Renal pelvis (tissue), 1 donor: ENCODE measurements at regions not wholly inside any gene's neighbourhood (a gene's known extent, or its start where the extent isn't known, plus 50 kb on each side); places are given as distances from the start of the nearest gene placed in this dataset.

Experiments used
- DNase-seq: peaks from one replicate; pipeline ENCODE4 v3.0.0-alpha.2; 2013

- no peak for DNase-seq
Observed at GRCh38 chr12:124188561-124189405, 106.1 kb upstream of the RFLNA start.

DNA sequence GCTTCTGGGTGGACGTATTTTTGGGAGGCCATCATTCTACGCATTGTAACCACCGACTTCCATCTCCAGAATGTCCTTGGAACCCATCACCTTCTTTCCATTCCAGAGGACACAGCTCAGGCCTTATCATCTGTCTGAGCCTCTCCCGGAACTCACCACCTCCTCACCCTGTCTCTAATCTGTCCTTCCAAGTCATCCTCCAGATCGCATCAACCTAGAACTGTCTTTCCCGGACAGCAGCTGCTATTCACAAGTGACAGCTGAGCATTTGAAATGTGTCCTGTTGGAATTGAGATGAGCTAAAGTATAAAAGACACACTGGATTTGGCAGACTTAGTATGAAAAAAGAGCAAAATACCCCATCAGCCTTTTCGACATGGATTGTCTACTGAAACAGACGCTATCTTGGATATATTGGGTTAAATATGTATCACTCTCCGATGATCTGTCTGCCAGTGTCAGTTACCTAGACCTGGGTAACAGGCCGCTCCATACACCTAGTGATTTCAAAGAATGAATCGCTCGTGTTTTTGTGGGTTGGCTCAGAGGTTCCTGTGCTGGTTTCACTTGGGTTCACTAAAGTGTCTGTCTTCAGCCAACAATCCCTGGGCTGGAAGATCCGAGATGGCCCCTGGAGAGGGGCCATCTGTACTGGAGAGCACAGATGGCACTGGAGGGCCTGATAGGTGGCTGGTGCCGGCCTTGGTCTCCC, 104.4 kb upstream of the RFLNA start:
- no peak for DNase-seq

- no peak for DNase-seq
Observed at GRCh38 chr12:124191024-124191359, 103.9 kb upstream of the RFLNA start.

- no peak for DNase-seq
Observed at GRCh38 chr12:124191966-124192365, 102.9 kb upstream of the RFLNA start.

GRCh38 chr12:124194264-124194892, 100.5 kb upstream of the RFLNA start:
- no peak for DNase-seq

DNA sequence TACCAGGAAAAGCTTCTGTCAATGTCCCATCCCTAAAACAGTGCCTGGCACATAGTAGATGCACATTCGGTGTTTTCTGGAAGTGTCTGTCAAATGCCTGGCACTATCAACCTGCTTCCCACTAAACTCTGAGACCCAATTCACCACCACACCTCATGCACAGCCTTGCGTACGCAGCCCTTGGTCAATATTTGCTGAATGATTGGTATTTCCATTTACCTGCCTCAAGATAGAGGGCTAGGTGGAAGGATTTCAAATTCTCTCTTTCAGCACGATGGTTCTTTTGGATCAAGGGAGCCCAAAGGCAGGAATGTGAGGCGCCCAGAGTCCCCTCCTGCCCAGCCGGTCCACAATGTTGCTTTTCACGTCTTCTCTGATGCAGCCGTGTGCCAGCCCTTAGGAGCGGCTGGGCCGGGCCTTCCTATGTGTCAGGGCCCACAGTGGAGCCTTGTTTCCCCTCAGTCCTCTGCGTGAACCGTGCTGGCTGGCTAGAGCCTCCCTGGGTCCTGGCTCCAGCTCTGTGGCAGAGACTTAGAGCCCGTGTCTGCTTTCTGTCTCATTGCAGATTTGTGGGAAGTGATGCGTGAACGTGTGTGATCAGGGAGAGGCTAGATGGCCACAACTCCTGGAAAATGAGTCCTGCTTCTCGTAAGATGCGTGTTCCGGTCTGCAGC, 99.9 kb upstream of the RFLNA start:
- no peak for DNase-seq

DNA sequence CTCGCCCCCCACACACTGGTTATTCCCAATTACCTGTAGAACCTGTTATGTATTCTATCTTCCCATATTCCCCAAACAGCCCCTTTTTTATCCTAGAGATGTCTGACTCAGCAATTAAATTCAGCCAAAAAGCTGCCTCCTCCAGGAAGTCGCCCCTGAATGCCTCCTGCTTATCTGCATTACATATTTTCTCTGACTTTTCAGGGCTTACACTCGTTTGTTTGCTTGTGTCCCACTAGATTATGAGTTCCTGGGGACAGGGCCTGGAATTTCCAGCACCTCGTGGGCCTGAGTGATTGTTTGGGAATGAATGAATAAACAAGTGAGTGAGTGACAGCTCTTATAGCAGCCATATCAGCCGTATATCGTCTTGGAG, 99.3 kb upstream of the RFLNA start:
- no peak for DNase-seq

GRCh38 chr12:124196236-124196635, 98.7 kb upstream of the RFLNA start:
- no peak for DNase-seq

- no peak for DNase-seq
Observed at GRCh38 chr12:124201248-124201647, 93.6 kb upstream of the RFLNA start.

DNA sequence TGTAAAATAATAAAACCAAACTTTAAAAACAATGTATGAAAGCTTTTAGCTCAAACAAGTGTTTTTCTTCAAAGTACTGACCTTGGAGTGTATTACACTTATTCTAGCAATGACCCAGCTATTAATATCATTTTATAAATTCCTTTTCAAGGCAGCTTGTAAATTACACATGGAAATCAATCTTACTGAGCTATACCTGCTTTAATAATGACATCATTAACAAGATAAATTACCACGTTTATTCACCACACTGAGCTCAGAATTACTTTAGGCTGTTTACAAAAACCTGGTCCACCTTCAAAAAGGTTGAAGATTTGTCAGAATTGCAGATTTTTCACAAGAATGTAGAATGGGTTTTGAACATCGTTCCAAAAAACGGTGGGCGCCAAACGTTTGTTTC, 91.7 kb upstream of the RFLNA start:
- DNase-seq: no peak

DNA sequence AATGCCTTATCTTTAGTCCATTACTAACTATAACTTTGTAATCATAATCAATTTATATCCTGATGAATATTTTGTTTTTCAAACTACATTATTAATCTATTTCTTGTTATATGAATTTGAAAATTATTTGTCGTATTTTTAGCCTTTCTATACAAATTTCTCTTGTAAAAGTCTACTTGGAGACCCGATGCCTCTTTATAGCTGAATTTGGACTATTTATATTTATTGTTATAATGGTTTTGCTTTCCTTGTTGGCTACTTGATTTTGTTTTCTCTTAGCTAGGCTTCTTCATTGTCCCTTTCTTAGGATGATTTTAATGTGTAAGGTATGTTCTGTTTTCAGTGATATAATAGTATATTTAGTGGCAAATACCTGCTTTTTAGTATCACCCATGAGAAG, 89.5 kb upstream of the RFLNA start:
- DNase-seq: no peak

DNA sequence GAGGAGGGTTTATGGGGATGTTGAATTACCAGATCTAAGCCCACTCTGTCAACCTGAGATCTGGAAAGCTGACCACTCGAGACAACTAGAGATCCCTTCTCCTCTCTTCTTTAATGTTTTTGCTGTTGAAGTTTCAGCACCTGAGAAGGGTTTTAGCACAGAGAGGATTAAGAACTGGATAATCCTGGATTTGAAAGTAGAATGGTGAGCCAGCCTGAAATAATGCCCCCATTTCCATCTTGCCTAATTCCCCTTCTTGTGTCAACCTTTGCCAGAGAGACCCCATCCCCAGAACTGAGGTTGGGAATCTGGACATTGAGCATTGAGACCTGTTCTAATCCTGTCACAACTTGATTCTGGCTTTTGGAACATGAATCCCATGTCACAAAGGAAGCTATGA, 87.8 kb upstream of the RFLNA start:
- no peak for DNase-seq

GRCh38 chr12:124207617-124208016, 87.3 kb upstream of the RFLNA start:
- no peak for DNase-seq

DNA sequence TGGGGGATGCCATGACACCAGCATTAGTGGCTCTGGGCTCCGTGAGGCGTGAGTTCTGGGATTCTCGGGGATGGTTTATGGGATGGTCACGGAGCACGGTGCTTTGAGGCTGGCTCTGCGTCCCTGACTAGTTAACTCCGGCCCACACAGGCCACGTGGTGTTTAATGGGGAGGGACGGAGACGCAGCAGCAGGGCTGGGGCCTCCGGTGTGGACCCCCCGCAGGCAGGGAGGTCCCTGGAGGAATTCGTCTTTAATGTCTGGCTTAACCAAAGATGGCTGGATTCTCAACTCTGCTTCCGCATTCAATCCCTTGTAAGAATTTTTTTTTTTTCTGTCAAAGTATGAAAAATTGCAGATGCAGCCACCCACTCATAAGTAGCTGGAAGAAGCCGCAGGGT, 86.4 kb upstream of the RFLNA start:
- DNase-seq: no peak

- DNase-seq: no peak
Observed at GRCh38 chr12:124210991-124211577, 83.8 kb upstream of the RFLNA start.

GRCh38 chr12:124211753-124212152, 83.1 kb upstream of the RFLNA start:
- no peak for DNase-seq

DNA sequence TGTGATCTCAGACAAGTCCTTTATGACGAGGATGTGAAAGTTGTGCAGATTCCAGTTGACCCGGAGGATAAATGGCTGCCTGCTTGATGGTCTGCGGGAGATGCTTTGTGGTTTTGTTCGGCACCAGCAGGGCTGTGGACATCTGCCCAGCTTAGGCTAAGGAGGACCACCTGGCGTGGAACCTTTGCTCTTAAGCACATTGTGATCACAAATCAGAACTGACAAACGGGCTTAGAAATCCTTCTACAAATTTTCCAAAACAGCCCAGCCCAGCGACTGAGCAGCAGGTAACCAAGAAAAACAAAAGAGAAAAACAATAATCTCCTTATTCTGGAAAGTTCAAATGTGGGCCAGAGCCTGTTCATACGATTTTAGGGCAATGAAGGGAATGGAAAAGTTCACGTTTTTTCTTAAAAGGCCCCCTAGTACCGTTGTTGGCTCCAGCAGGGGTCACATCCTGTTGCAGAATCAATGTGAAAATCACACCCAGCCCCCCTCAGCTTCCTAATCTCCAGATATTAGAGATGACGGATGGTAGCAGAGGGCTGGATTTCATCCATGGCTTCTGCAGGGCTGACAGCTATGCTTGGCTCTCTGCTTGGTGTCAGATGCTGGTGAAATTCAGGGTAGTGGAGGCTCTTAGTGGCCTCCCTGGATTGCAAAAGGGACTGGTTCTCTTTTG, 81.1 kb upstream of the RFLNA start:
- no peak for DNase-seq

DNA sequence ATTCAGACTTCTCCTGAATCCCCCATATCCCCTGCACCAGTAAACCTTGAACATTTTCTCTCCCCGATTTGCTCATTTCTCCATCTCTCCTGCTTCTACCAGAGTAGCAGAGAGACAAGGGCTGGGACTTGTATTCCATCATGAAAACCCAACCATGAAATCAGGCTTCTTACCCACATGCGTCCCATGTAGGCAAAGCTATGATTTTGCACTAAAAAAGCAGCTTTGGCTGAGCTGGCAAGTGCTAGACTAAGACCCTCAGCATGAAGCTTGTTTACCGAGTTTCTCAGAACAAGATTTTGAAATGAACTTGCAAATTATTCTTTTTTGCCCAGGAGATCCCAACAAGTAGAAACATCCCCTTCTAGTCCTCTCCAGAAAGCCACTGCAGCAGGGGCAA, 80.3 kb upstream of the RFLNA start:
- no peak for DNase-seq

- DNase-seq: no peak
Observed at GRCh38 chr12:124216966-124217365, 77.9 kb upstream of the RFLNA start.

DNA sequence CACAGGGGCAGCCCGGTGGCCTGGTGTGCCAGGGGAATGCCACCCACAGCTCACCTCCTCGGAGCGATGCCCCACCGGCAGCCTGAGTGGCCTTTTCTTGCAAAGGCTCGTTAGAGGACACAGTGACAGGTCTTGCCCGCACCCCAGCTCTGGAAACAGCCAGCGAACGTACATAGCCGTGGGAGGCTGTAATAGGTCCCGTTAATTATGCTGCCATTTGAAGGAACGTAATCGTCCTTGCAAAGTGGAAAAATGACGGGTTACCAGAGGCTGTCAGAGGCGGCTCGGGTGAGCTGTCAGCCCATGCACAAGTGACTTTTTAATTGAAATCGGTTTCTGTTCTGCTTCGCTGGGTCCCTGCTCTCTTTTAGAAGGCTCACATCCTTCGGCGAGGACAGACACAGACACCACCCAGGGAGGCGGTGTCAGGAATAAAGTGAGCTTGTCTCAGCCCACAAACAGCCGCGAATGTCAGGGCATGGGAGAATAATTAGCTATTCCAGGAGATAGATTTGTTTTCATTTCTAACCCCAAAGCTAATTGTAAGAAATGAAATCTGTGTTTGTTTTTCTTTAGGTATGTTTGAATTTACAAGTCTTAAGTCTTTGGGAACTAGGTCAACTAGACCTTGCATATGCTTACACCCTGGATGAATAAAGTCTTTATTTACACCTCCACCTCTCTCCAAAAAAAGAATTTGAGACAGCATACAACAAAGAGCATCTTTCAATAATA, 77.2 kb upstream of the RFLNA start:
- peak; percentile 71 for DNase-seq

GRCh38 chr12:124218243-124218560, 76.7 kb upstream of the RFLNA start:
- no peak for DNase-seq
